HepG2 (cell line): ENCODE measurements at regions not wholly inside any gene's neighbourhood (a gene's known extent, or its start where the extent isn't known, plus 50 kb on each side); places are given as distances from the start of the nearest gene placed in this dataset.

ENCODE experiments used
- ATAC-seq: fragments of 200-7000 bp; cut with Tn5 transposase; 3 replicates; pipeline ENCODE4 v1.9.1; 2020; ENCODE audit warnings: mild to moderate bottlenecking, moderate library complexity
- BruUV-seq: library from RNA; stranded (reverse); fragments of 400-500 nt; replicated peaks from 2 replicates; lab custom pipeline; 2021; lab: Mats Ljungman, UMichigan
- CTCF ChIA-PET: fragments of 300-600 bp; formaldehyde crosslinking; extraction: SDS; loops from one replicate; lab custom pipeline; 2021; ENCODE audit warnings: low total read pairs, inconsistent platforms, low intra/inter-chr PET ratio; lab: Yijun Ruan, JAX
- POLR2A ChIA-PET: fragments of 350-600 bp; sonication (Branson Sonifier 250); formaldehyde crosslinking; loops from one replicate; lab custom pipeline; 2020; ENCODE audit warnings: antibody characterized with exemption, inconsistent platforms; lab: Yijun Ruan, JAX
- DNase-seq: peaks from one replicate; pipeline ENCODE4 v3.0.0-alpha.2; 2015; ENCODE audit warnings: low spot score
- FAIRE-seq: peaks from 3 replicates; lab custom pipeline; 2011; peaks lifted over from hg19 to GRCh38; lab: Jason Lieb, UNC
- H2AFZ ChIP-seq: one replicate; pipeline ENCODE4 v1.6.1; 2011; ENCODE audit warnings: low read length, inconsistent platforms
- H3K27ac ChIP-seq: fragments of 300-600 bp; 3 replicates; pipeline ENCODE4 v1.8.0; 2011; ENCODE audit warnings: mixed run types, mild to moderate bottlenecking, mixed read lengths, low read length, inconsistent platforms; ENCODE audit not compliant: insufficient read depth; ENCODE audit errors: extremely low read length
- H3K27me3 ChIP-seq, 2 experiments: fragments of 200-600 bp in 1 of 2; 2 replicates in 1 of 2; 3 replicates in 1 of 2; pipeline versions ENCODE4 v1.6.0 to v1.8.0; 2011; ENCODE audit warnings: low read length in 2 of 2, mild to moderate bottlenecking in 2 of 2, moderate library complexity in 2 of 2, inconsistent platforms in 1 of 2; ENCODE audit not compliant: insufficient read depth in 2 of 2, control insufficient read depth in 1 of 2
- H3K36me3 ChIP-seq, 2 experiments: fragments of 200-600 bp in 1 of 2; replicated peaks in 1 of 2; 2 replicates in 1 of 2; 3 replicates in 1 of 2; pipeline versions ENCODE4 v1.5.1 to v1.8.0; 2011; ENCODE audit warnings: low read length in 2 of 2, inconsistent platforms in 1 of 2; ENCODE audit not compliant: insufficient read depth in 2 of 2, control insufficient read depth in 1 of 2
- H3K4me1 ChIP-seq: 2 replicates; pipeline ENCODE4 v1.5.1; 2012; ENCODE audit warnings: low read length, inconsistent platforms; ENCODE audit not compliant: insufficient read depth
- H3K4me2 ChIP-seq: 2 replicates; pipeline ENCODE4 v1.6.0; 2011; ENCODE audit warnings: low read depth, low read length, inconsistent platforms
- H3K4me3 ChIP-seq, 3 experiments: fragments of 200-600 bp in 1 of 3; sonication (generic), shearing (Covaris generic) in 1 of 3; replicated peaks in 1 of 3; 2 replicates each; pipeline ENCODE4 v1.5.1; 2011 to 2016; ENCODE audit warnings: low read length in 3 of 3, inconsistent platforms in 2 of 3, low read depth in 2 of 3, mild to moderate bottlenecking in 2 of 3, control low read depth in 1 of 3, mixed read lengths in 1 of 3; ENCODE audit not compliant: insufficient read depth in 1 of 3
- H3K79me2 ChIP-seq: one replicate; pipeline ENCODE4 v1.6.1; 2011; ENCODE audit warnings: low read length, inconsistent platforms; ENCODE audit not compliant: insufficient read depth
- H3K9ac ChIP-seq: 2 replicates; pipeline ENCODE4 v1.6.0; 2011; ENCODE audit warnings: mild to moderate bottlenecking, low read depth, low read length, inconsistent platforms; ENCODE audit not compliant: insufficient read depth
- H3K9me3 ChIP-seq: 2 replicates; pipeline ENCODE4 v1.5.1; 2012; ENCODE audit warnings: mild to moderate bottlenecking, low read length
- H4K20me1 ChIP-seq: 2 replicates; pipeline ENCODE4 v1.6.0; 2011; ENCODE audit warnings: inconsistent platforms, mild to moderate bottlenecking, low read length, moderate library complexity; ENCODE audit not compliant: insufficient read depth
- ELF1 ChIP-seq: sonication (generic); formaldehyde crosslinking; IDR thresholded peaks from 2 replicates; pipeline ENCODE4 v1.4.0; 2020; ENCODE audit warnings: missing genetic modification reagents
- KDM5A ChIP-seq: fragments of 200-600 bp; sonication (generic); IDR thresholded peaks from 2 replicates; pipeline ENCODE4 v1.7.0; 2018; ENCODE audit warnings: antibody characterized with exemption, mild to moderate bottlenecking, low read length, borderline replicate concordance
- KMT2A ChIP-seq: sonication (generic); formaldehyde crosslinking; IDR thresholded peaks from 2 replicates; pipeline ENCODE4 v1.4.0; 2020; ENCODE audit warnings: missing genetic modification reagents
- KMT2B ChIP-seq: IDR thresholded peaks from 2 replicates; pipeline ENCODE4 v1.6.1; 2016; ENCODE audit warnings: missing genetic modification reagents, missing compliant biosample characterization
- MBD4 ChIP-seq: IDR thresholded peaks from 2 replicates; pipeline ENCODE4 v1.6.1; 2012; ENCODE audit warnings: low read length, inconsistent platforms, borderline replicate concordance
- PRDM15 ChIP-seq: sonication (generic); formaldehyde crosslinking; IDR thresholded peaks from 2 replicates; pipeline ENCODE4 v1.4.0; 2020; ENCODE audit warnings: missing genetic modification reagents
- REL ChIP-seq: sonication (generic); formaldehyde crosslinking; conservative IDR thresholded peaks from 2 replicates; pipeline ENCODE4 v1.8.0; 2022; ENCODE audit warnings: mild to moderate bottlenecking, missing genetic modification reagents, moderate library complexity
- RFX3 ChIP-seq: IDR thresholded peaks from 2 replicates; pipeline ENCODE4 v1.6.1; 2016; ENCODE audit warnings: missing biosample characterization, missing genetic modification reagents
- SMARCE1 ChIP-seq: fragments of 450-650 bp; IDR thresholded peaks from 2 replicates; pipeline ENCODE4 v1.6.1; 2017; ENCODE audit warnings: borderline replicate concordance
- ZNF276 ChIP-seq: sonication (generic); formaldehyde crosslinking; IDR thresholded peaks from 2 replicates; pipeline ENCODE4 v1.4.0; 2020; ENCODE audit warnings: mild to moderate bottlenecking, low read depth, missing genetic modification reagents
- ZNF343 ChIP-seq: sonication (generic); formaldehyde crosslinking; IDR thresholded peaks from 2 replicates; pipeline ENCODE4 v1.4.0; 2020; ENCODE audit warnings: mild to moderate bottlenecking, missing genetic modification reagents
- ZNF674 ChIP-seq: sonication (generic); formaldehyde crosslinking; IDR thresholded peaks from 2 replicates; pipeline ENCODE4 v1.5.0; 2020; ENCODE audit warnings: low read depth, mild to moderate bottlenecking, missing genetic modification reagents
- WGBS: methylation state at CpG from one replicate; pipeline ENCODE4 v1.1.6; 2017; ENCODE audit warnings: low lambda C conversion rate; 5-methylcytosine and 5-hydroxymethylcytosine counted together
- in situ Hi-C: cut with HindIII; loops from 2 replicates; pipeline ENCODE4 v1.10.0; 2017; ENCODE audit warnings: low pct_unique_long_range_greater_than_20kb; ENCODE audit not compliant: extremely low pct_ligation_motif_present
- intact Hi-C: fragments of 100-400 bp; cut with micrococcal nuclease; formaldehyde crosslinking; loops from one replicate; pipeline ENCODE4 v1.10.0; 2022; ENCODE audit not compliant: unreplicated experiment
- TF ChIP-seq, protein P1 (sequence below): sonication (generic); formaldehyde crosslinking; IDR thresholded peaks from 2 replicates; pipeline ENCODE4 v1.5.0; 2020; ENCODE audit warnings: mild to moderate bottlenecking, missing genetic modification reagents, borderline replicate concordance

- Histone ChIP-seq H3K4me3 (no peak overlapping the region), H3K27ac (no peak overlapping the region), H3K4me2 (no peak overlapping the region), H2AFZ (no peak overlapping the region), H3K36me3 (no peaks in the 10 kb centered on the region), H3K4me1 (no peaks in the 10 kb centered on the region), H3K9me3 (no peaks in the 10 kb centered on the region), H3K27me3 (no peaks in the 10 kb centered on the region), H4K20me1 (no peaks in the 10 kb centered on the region), H3K79me2 (no peaks in the 10 kb centered on the region), H3K9ac (no peak overlapping the region)
- ATAC-seq (no peak), DNase-seq (no peak), FAIRE-seq (no peak)
- ChIA-PET CTCF (no interaction called here), POLR2A (no interaction called here)
- 12% methylated on average over 3 of the region's 3 CpGs for WGBS
- in situ Hi-C loops (no loop called here), intact Hi-C loops (no loop called here)
- no peak for TF ChIP-seq KMT2A (CRISPR knock-in tag)
- no peak for TF ChIP-seq ZNF343 (CRISPR knock-in tag)
- no peak for TF ChIP-seq RFX3
- no peak for TF ChIP-seq ZNF276 (CRISPR knock-in tag)
- no TSS peak for BruUV-seq
Measured at GRCh38 chr18:33803636-33804035, 225.6 kb downstream of the ASXL3 start.

- H2AFZ ChIP-seq, result no peak overlapping the region
- H3K27me3 ChIP-seq, result no peaks in the 10 kb centered on the region
- no peaks in the 10 kb centered on the region for H3K36me3 ChIP-seq
- no peaks in the 10 kb centered on the region for H4K20me1 ChIP-seq
- H3K9me3 ChIP-seq, result no peaks in the 10 kb centered on the region
- H3K79me2 ChIP-seq, result no peaks in the 10 kb centered on the region
- ATAC-seq (no peak), DNase-seq (no peak), FAIRE-seq (no peak)
- H3K4me1 ChIP-seq, result no peaks in the 10 kb centered on the region
- CTCF ChIA-PET, result no interaction called here
- H3K27ac ChIP-seq, result no peak overlapping the region
- POLR2A ChIA-PET, result no interaction called here
- no peak overlapping the region for H3K4me2 ChIP-seq
- no peak overlapping the region for H3K4me3 ChIP-seq
- H3K9ac ChIP-seq, result no peak overlapping the region
- BruUV-seq, result no TSS peak
- intact Hi-C loops, result no loop called here
- in situ Hi-C loops, result no loop called here
- WGBS, result 0% methylated on average over 1 of the region's 2 CpGs
- TF ChIP-seq, protein P1, sequence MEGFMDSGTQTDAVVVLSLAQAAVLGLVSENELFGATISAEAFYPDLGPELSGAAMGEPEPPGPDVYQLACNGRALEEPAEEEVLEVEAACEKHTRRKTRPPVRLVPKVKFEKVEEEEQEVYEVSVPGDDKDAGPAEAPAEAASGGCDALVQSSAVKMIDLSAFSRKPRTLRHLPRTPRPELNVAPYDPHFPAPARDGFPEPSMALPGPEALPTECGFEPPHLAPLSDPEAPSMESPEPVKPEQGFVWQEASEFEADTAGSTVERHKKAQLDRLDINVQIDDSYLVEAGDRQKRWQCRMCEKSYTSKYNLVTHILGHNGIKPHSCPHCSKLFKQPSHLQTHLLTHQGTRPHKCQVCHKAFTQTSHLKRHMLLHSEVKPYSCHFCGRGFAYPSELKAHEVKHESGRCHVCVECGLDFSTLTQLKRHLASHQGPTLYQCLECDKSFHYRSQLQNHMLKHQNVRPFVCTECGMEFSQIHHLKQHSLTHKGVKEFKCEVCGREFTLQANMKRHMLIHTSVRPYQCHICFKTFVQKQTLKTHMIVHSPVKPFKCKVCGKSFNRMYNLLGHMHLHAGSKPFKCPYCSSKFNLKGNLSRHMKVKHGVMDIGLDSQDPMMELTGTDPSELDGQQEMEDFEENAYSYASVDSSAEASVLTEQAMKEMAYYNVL (CRISPR knock-in tag), result no peak
- TF ChIP-seq MBD4, result no peak
- no peak for TF ChIP-seq ZNF674 (CRISPR knock-in tag)
- TF ChIP-seq ELF1 (CRISPR knock-in tag), result no peak
- TF ChIP-seq KMT2B (CRISPR knock-in tag), result no peak
- no peak for TF ChIP-seq REL (CRISPR knock-in tag)
- TF ChIP-seq SMARCE1, result no peak
- no peak for TF ChIP-seq KDM5A
- TF ChIP-seq PRDM15 (CRISPR knock-in tag), result no peak
Measured at GRCh38 chr18:33802955-33803354, 224.9 kb downstream of the ASXL3 start.
